ENCODE measurements at regions not wholly inside any gene's neighbourhood (a gene's known extent, or its start where the extent isn't known, plus 50 kb on each side); places are given as distances from the start of the nearest gene placed in this dataset.

DNA sequence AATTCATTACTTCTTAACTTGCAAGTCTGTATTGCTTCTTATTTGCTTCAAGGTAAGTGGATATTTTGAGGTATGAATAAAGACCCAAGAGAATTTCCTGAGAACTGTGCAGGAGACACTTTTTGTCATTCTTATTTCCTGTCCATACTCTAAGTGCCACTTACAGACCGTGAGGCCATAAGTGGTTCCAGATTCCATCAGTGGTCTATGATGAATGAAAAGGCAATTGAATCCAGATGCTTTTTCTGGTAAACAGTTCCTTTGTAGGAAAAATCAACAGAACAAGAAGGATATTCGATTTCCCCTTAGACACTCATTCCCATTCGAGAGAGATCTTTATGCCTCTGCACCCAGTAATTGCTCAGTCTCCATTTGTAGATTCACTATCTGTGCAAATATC is 58.3 kb upstream of the PDE10A start:
- H3K36me3 ChIP-seq (ENCODE audit: control insufficient read depth, insufficient read depth, low read length): no peaks in the 10 kb centered on the region
- H3K27me3 ChIP-seq (replicated peaks; ENCODE audit: control insufficient read depth, insufficient read depth, low read length): no peaks in the 10 kb centered on the region; the same call in 1 of the 2 replicates
- TF ChIP-seq, protein P1, sequence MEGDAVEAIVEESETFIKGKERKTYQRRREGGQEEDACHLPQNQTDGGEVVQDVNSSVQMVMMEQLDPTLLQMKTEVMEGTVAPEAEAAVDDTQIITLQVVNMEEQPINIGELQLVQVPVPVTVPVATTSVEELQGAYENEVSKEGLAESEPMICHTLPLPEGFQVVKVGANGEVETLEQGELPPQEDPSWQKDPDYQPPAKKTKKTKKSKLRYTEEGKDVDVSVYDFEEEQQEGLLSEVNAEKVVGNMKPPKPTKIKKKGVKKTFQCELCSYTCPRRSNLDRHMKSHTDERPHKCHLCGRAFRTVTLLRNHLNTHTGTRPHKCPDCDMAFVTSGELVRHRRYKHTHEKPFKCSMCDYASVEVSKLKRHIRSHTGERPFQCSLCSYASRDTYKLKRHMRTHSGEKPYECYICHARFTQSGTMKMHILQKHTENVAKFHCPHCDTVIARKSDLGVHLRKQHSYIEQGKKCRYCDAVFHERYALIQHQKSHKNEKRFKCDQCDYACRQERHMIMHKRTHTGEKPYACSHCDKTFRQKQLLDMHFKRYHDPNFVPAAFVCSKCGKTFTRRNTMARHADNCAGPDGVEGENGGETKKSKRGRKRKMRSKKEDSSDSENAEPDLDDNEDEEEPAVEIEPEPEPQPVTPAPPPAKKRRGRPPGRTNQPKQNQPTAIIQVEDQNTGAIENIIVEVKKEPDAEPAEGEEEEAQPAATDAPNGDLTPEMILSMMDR (IDR thresholded peaks at IDR 0.05; ENCODE audit: insufficient read depth, low read length, poor library complexity, severe bottlenecking): no peak
- H3K4me3 ChIP-seq (replicated peaks; ENCODE audit: low read depth, low read length): no peak overlapping the region
- no peak for DNase-seq (ENCODE audit: extremely low read depth, insufficient read length)

DNA sequence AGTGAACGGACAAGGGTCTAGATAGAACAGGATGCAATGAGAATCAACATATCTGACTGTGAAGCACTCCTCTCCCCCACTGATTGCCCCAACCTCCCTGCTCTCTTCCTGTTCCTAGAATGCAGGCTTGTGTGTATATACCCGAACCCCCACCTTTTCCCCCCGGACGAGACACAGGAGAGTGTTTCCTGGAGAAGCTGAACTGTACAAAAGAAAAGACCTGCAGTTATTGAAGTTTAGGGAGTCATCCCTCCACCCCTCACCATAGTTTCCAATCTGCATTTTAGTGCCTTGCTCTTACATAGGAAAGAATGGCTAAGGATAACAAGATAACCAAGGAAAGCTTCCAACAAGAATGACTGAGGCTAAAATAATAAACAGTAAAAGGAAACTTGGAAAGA is 55.5 kb upstream of the PDE10A start:
- DNase-seq (ENCODE audit: extremely low read depth, insufficient read length): no peak
- H3K27me3 ChIP-seq (replicated peaks; ENCODE audit: control insufficient read depth, insufficient read depth, low read length): no peaks in the 10 kb centered on the region; the same call in 1 of the 2 replicates

DNA sequence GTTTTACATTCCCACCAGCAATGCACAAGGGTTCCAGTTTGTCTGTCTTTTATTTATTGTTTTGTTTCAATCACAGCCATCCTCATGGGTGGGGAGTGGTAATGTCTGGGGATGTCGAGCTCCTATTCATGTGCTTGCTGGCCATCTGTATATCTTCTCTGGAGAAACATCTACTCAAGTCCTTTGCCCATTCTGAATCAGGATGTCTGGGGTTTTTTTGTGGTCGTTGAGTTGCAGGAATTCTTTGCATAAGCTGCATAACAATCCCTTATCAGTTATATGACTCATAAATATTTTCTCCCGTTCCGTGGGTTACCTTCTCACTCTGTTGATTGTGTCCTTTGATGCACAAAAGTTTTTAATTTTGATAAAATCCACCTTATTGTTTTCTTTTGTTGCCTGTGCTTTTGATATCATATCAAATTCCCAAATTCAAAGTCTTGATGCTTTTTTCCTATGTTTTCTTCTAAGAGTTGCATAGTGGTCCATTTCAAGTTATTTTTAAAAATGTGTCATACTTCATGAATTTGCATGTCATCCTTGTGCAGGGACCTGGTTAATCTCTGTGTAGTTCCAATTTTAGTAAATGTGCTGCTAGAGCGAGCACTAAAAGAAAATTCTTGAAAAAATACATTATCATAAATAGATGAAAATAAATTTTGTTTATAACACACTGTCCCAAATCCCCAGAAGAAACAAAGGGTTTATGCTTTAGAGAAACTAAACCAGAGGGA is 54.9 kb upstream of the PDE10A start:
- TF ChIP-seq, protein P1 (IDR thresholded peaks at IDR 0.05; ENCODE audit: insufficient read depth, low read length, poor library complexity, severe bottlenecking): no peak
- no peaks in the 10 kb centered on the region for H3K36me3 ChIP-seq (ENCODE audit: control insufficient read depth, insufficient read depth, low read length)
- no peak overlapping the region for H3K4me3 ChIP-seq (replicated peaks; ENCODE audit: low read depth, low read length)
- no peaks in the 10 kb centered on the region; the same call in 1 of the 2 replicates for H3K27me3 ChIP-seq (replicated peaks; ENCODE audit: control insufficient read depth, insufficient read depth, low read length)
- DNase-seq (ENCODE audit: extremely low read depth, insufficient read length): no peak

More for the DNA sequence above, 55.5 kb upstream of the PDE10A start:
- Histone ChIP-seq H3K36me3 (ENCODE audit: control insufficient read depth, insufficient read depth, low read length) (no peaks in the 10 kb centered on the region), H3K4me3 (replicated peaks; ENCODE audit: low read depth, low read length) (no peak overlapping the region)
- TF ChIP-seq, protein P1 (IDR thresholded peaks at IDR 0.05; ENCODE audit: insufficient read depth, low read length, poor library complexity, severe bottlenecking): no peak

DNA sequence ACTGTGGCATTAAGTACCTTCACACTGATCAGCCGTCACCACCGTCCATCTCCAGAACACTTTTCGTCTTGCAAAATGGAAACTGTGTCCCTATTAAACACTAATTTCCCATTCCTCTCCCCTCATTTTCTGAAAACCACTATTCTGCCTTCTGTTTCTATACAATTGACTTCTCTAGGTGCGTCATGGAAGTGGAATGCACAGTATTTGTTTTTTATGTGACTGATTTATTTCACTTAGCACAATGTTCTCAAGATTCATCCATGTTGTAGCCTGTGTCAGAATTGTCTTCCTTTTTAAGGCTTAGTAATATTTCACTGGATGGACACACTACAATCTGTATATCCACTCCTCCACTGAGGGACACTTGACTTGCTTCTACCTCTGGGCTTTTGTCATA is 53.8 kb upstream of the PDE10A start:
- no peak for DNase-seq (ENCODE audit: extremely low read depth, insufficient read length)
- Histone ChIP-seq H3K4me3 (replicated peaks; ENCODE audit: low read depth, low read length) (no peak overlapping the region), H3K27me3 (replicated peaks; ENCODE audit: control insufficient read depth, insufficient read depth, low read length) (no peaks in the 10 kb centered on the region; the same call in 1 of the 2 replicates), H3K36me3 (ENCODE audit: control insufficient read depth, insufficient read depth, low read length) (no peaks in the 10 kb centered on the region)
- TF ChIP-seq, protein P1 (IDR thresholded peaks at IDR 0.05; ENCODE audit: insufficient read depth, low read length, poor library complexity, severe bottlenecking): no peak

- H3K4me3 ChIP-seq (replicated peaks; ENCODE audit: low read depth, low read length): no peak overlapping the region
- H3K27me3 ChIP-seq (replicated peaks; ENCODE audit: control insufficient read depth, insufficient read depth, low read length): no peaks in the 10 kb centered on the region; the same call in 1 of the 2 replicates
- H3K36me3 ChIP-seq (ENCODE audit: control insufficient read depth, insufficient read depth, low read length): no peaks in the 10 kb centered on the region
- DNase-seq (ENCODE audit: extremely low read depth, insufficient read length): no peak
- TF ChIP-seq, protein P1 (IDR thresholded peaks at IDR 0.05; ENCODE audit: insufficient read depth, low read length, poor library complexity, severe bottlenecking): no peak
These were observed 52.4 kb upstream of the PDE10A start for GRCh38 chr6:165715428-165715827.
